H9 (cell line): ENCODE measurements at regions not wholly inside any gene's neighbourhood (a gene's known extent, or its start where the extent isn't known, plus 50 kb on each side); places are given as distances from the start of the nearest gene placed in this dataset.

Experiments used
- DNase-seq: peaks from one replicate; pipeline ENCODE4 v3.0.0-alpha.2; 2017
- H2AFZ ChIP-seq: one replicate; pipeline ENCODE4 v1.6.1; 2013; ENCODE audit warnings: mild to moderate bottlenecking, low read length, control low read depth, moderate library complexity
- H2AK5ac ChIP-seq: 2 replicates; pipeline ENCODE4 v1.6.1; 2013; ENCODE audit warnings: low read length, control low read depth, mixed read lengths; ENCODE audit not compliant: insufficient read length
- H2BK120ac ChIP-seq: one replicate; pipeline ENCODE4 v1.6.1; 2013; ENCODE audit warnings: low read depth, mild to moderate bottlenecking, low read length, control low read depth, inconsistent platforms; ENCODE audit not compliant: poor library complexity, severe bottlenecking
- H2BK12ac ChIP-seq: 2 replicates; pipeline ENCODE4 v1.6.1; 2013; ENCODE audit warnings: low read length, control low read depth, mixed read lengths, low read depth; ENCODE audit not compliant: insufficient read length
- H2BK15ac ChIP-seq: 2 replicates; pipeline ENCODE4 v1.6.1; 2013; ENCODE audit warnings: low read depth, low read length, control low read depth
- H2BK20ac ChIP-seq: one replicate; pipeline ENCODE4 v1.6.1; 2013; ENCODE audit warnings: low read depth, mild to moderate bottlenecking, low read length, control low read depth, inconsistent platforms; ENCODE audit not compliant: poor library complexity, severe bottlenecking
- H2BK5ac ChIP-seq: 2 replicates; pipeline ENCODE4 v1.6.1; 2013; ENCODE audit warnings: low read length, control low read depth, mixed read lengths; ENCODE audit not compliant: insufficient read length
- H3K14ac ChIP-seq: 2 replicates; pipeline ENCODE4 v1.6.1; 2013; ENCODE audit warnings: low read length, control low read depth; ENCODE audit not compliant: insufficient read depth
- H3K18ac ChIP-seq: 2 replicates; pipeline ENCODE4 v1.6.1; 2013; ENCODE audit warnings: low read depth, mild to moderate bottlenecking, mixed read lengths, low read length, control low read depth; ENCODE audit not compliant: insufficient read length
- H3K23ac ChIP-seq: 2 replicates; pipeline ENCODE4 v1.6.1; 2013; ENCODE audit warnings: low read length, control low read depth, mixed read lengths, low read depth; ENCODE audit not compliant: insufficient read length
- H3K23me2 ChIP-seq: 2 replicates; pipeline ENCODE4 v1.6.1; 2013; ENCODE audit warnings: low read depth, mild to moderate bottlenecking, mixed read lengths, low read length, control low read depth; ENCODE audit not compliant: insufficient read length, poor library complexity, severe bottlenecking
- H3K27ac ChIP-seq: 2 replicates; pipeline ENCODE4 v1.5.1; 2013; ENCODE audit warnings: low read length, control low read depth, mixed read lengths, low read depth; ENCODE audit not compliant: insufficient read length
- H3K27me3 ChIP-seq: 2 replicates; pipeline ENCODE4 v1.6.1; 2013; ENCODE audit warnings: low read length, control low read depth, inconsistent platforms; ENCODE audit not compliant: insufficient read depth
- H3K4ac ChIP-seq: 2 replicates; pipeline ENCODE4 v1.6.1; 2013; ENCODE audit warnings: low read depth, mild to moderate bottlenecking, control low read depth, inconsistent platforms, low read length, moderate library complexity
- H3K4me1 ChIP-seq: 2 replicates; pipeline ENCODE4 v1.6.1; 2013; ENCODE audit warnings: low read length, control low read depth, inconsistent platforms; ENCODE audit not compliant: insufficient read depth
- H3K4me2 ChIP-seq: 2 replicates; pipeline ENCODE4 v1.6.1; 2013; ENCODE audit warnings: low read length, control low read depth, mixed read lengths; ENCODE audit not compliant: insufficient read length, insufficient read depth
- H3K56ac ChIP-seq: 2 replicates; pipeline ENCODE4 v1.6.1; 2013; ENCODE audit warnings: low read depth, mild to moderate bottlenecking, mixed read lengths, low read length, control low read depth; ENCODE audit not compliant: insufficient read length
- H3K79me1 ChIP-seq: 2 replicates; pipeline ENCODE4 v1.6.1; 2013; ENCODE audit warnings: low read depth, mild to moderate bottlenecking, moderate library complexity, low read length, control low read depth, inconsistent platforms; ENCODE audit not compliant: insufficient read depth, poor library complexity, severe bottlenecking
- H3K79me2 ChIP-seq: 2 replicates; pipeline ENCODE4 v1.6.1; 2013; ENCODE audit warnings: low read length, control low read depth, inconsistent platforms; ENCODE audit not compliant: insufficient read depth
- H3K9ac ChIP-seq: 2 replicates; pipeline ENCODE4 v1.6.1; 2013; ENCODE audit warnings: low read length, control low read depth, mixed read lengths; ENCODE audit not compliant: insufficient read length; ENCODE audit errors: extremely low read depth
- H3K9me3 ChIP-seq: one replicate; pipeline ENCODE4 v1.6.1; 2013; ENCODE audit warnings: low read depth, low read length, inconsistent platforms; ENCODE audit not compliant: control insufficient read depth
- H3T11ph ChIP-seq: one replicate; pipeline ENCODE4 v1.6.1; 2013; ENCODE audit warnings: mild to moderate bottlenecking, low read length, control low read depth, inconsistent platforms
- H4K20me1 ChIP-seq: one replicate; pipeline ENCODE4 v1.6.1; 2013; ENCODE audit not compliant: control insufficient read depth, insufficient read length, insufficient read depth
- H4K5ac ChIP-seq: 2 replicates; pipeline ENCODE4 v1.6.1; 2013; ENCODE audit warnings: low read depth, mild to moderate bottlenecking, mixed read lengths, low read length, control low read depth; ENCODE audit not compliant: insufficient read length
- H4K8ac ChIP-seq: replicated peaks from 2 replicates; pipeline ENCODE4 v1.6.1; 2013; ENCODE audit warnings: low read length, control low read depth, mixed read lengths, low read depth; ENCODE audit not compliant: insufficient read length
- H4K91ac ChIP-seq: 2 replicates; pipeline ENCODE4 v1.6.1; 2013; ENCODE audit warnings: low read depth, mild to moderate bottlenecking, moderate library complexity, mixed read lengths, low read length, control low read depth; ENCODE audit not compliant: insufficient read length
- H3K27ac Mint-ChIP-seq, 3 experiments: 2 replicates in 2 of 3; 3 replicates in 1 of 3; pipeline ENCODE4 v1.8.0; 2020 to 2021; ENCODE audit warnings: mixed read lengths in 3 of 3, mild to moderate bottlenecking in 1 of 3, moderate library complexity in 1 of 3
- H3K27me3 Mint-ChIP-seq: 2 replicates; pipeline ENCODE4 v1.8.0; 2021; ENCODE audit warnings: low read depth, mild to moderate bottlenecking, moderate library complexity, mixed read lengths
- H3K36me3 Mint-ChIP-seq, 3 experiments: 2 replicates in 2 of 3; 3 replicates in 1 of 3; pipeline ENCODE4 v1.8.0; 2020 to 2021; ENCODE audit warnings: low read depth in 3 of 3, mixed read lengths in 3 of 3; ENCODE audit not compliant: insufficient read depth in 1 of 3
- H3K4me1 Mint-ChIP-seq, 2 experiments: 2 replicates each; pipeline ENCODE4 v1.8.0; 2020; ENCODE audit warnings: mixed read lengths in 2 of 2
- H3K4me3 Mint-ChIP-seq, 2 experiments: 2 replicates in 1 of 2; 3 replicates in 1 of 2; pipeline ENCODE4 v1.8.0; 2020 to 2021; ENCODE audit warnings: mild to moderate bottlenecking in 2 of 2, mixed read lengths in 2 of 2, moderate library complexity in 1 of 2
- H3K9me3 Mint-ChIP-seq, 2 experiments: 2 replicates in 1 of 2; 3 replicates in 1 of 2; pipeline ENCODE4 v1.8.0; 2020; ENCODE audit warnings: mild to moderate bottlenecking in 2 of 2, mixed read lengths in 2 of 2, moderate library complexity in 1 of 2
- CTCF ChIP-seq: fragments of 200-600 bp; sonication (generic); conservative IDR thresholded peaks from 3 replicates; pipeline ENCODE4 v1.8.0; 2021; ENCODE audit warnings: antibody characterized with exemption, mild to moderate bottlenecking
- WGBS: extraction: QIAGEN DNeasy Blood & Tissue Kit; methylation state at CpG from one replicate; pipeline ENCODE4 v1.1.7; 2013; ENCODE audit warnings: missing lambda C conversion rate, low lambda C conversion rate, mixed read lengths; ENCODE audit not compliant: insufficient read length; ENCODE audit errors: extremely low coverage; 5-methylcytosine and 5-hydroxymethylcytosine counted together

- WGBS: no CpG with 5 or more reads among the region's 4 CpGs
- Histone ChIP-seq H2BK20ac (no peak overlapping the region), H3K14ac (no peak overlapping the region), H3K23ac (no peak overlapping the region), H4K20me1 (no peaks in the 10 kb centered on the region), H3K27me3 (no peaks in the 10 kb centered on the region), H3K9me3 (no peaks in the 10 kb centered on the region), H3K27ac (no peak overlapping the region), H3K9ac (no peak overlapping the region), H2AK5ac (no peak overlapping the region), H3T11ph (peak overlapping the region; percentile 78), H3K56ac (no peak overlapping the region), H3K4me2 (no peak overlapping the region), H2AFZ (no peak overlapping the region), H2BK12ac (peak overlapping the region; percentile 18), H3K4ac (no peak overlapping the region; the same call in 1 of the 2 replicates), H2BK15ac (no peak overlapping the region), H3K18ac (peak overlapping the region; percentile 13), H4K91ac (no peak overlapping the region), H3K4me1 (peaks cover 4% of the 10 kb centered on the region), H3K79me2 (no peaks in the 10 kb centered on the region), H4K5ac (no peak overlapping the region), H2BK120ac (no peak overlapping the region), H3K23me2 (no peaks in the 10 kb centered on the region), H4K8ac (no peak overlapping the region), H2BK5ac (no peak overlapping the region), H3K79me1 (no peaks in the 10 kb centered on the region)
- Mint-ChIP-seq H3K27me3 (peaks cover 2% of the 10 kb centered on the region), H3K4me1 (peaks cover 29 to 34% of the 10 kb centered on the region in 2 experiments), H3K4me3 (no peak overlapping the region), H3K9me3 (no peaks in the 10 kb centered on the region), H3K36me3 (no peaks in the 10 kb centered on the region; a peak in 1 of 7 replicates), H3K27ac (no peak overlapping the region; a peak in 1 of 7 replicates)
- no peak for TF ChIP-seq CTCF
- DNase-seq: no peak
Observed at GRCh38 chr10:63720676-63721075, 199.5 kb downstream of the REEP3 start.
